ENCODE measurements at regions not wholly inside any gene's neighbourhood (a gene's known extent, or its start where the extent isn't known, plus 50 kb on each side); places are given as distances from the start of the nearest gene placed in this dataset.
"Not testable (repeated sequence)": the region's sequence is repeated elsewhere in the genome, so short reads cannot be mapped to it uniquely, and the experiment has no call there.

DNA sequence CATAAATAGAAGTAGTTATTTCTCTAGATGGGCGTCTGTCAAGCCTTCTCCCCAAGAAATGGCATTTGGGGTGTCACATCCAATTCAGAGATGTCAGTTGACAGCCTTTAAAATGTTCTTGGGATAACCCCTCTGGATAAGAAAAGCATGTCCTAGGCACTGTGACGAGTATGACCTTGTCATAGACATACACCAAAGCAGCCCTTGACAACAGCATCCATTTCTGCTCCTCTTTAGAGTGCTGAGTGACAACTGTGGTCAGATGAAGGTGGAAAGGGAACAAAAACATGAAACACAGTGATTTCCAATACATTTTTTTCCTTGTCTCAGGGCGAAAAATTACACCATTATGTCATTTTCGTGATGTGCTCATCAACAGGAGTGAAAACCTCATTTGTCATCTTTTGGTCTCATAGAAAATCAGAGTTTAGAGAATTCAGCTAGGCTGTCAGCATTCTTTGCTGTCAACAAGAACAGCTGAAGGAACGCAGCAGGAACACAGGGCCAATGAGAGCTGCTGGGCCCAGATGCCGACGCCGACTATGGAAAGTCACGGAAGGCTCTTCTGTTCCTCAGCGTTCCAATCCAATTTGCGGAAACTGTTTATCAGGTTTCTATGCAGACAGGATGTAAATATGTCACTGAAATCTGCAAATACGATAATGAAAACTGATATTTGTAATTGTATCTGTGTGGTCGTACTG is 193.2 kb downstream of the ICOS start:
- in situ Hi-C loops (cut with MboI; ENCODE audit: low pct_unique_long_range_greater_than_20kb, low sequenced_read_pairs), result no loop called here

GRCh38 chr2:204131621-204132020 is 195.1 kb downstream of the ICOS start:
- in situ Hi-C loops (cut with MboI; ENCODE audit: low pct_unique_long_range_greater_than_20kb, low sequenced_read_pairs), result no loop called here
- no peak for DNase-seq

More for the DNA sequence above, 193.2 kb downstream of the ICOS start:
- DNase-seq, result no peak

DNA sequence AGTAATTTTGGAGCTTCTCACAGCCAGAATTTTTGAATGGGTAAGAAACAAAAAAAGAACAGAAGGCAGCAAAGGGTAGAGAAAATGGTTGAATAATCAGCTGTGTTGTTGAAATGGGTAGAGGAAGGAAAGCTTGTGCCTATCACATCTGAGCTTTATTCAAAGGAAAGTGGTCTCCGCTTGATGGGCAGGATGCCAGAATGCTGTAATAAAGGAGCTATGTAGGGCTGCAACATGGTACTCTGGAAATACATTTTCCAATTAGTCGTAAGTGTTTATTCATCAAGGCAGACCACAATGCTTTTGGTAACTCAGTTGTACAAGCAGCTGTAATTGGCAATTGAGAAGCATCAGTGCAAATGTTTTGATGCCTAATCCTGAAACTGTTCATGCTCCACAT is 196.9 kb downstream of the ICOS start:
- DNase-seq, result no peak
- in situ Hi-C loops (cut with MboI; ENCODE audit: low pct_unique_long_range_greater_than_20kb, low sequenced_read_pairs), result no loop called here

GRCh38 chr2:204134421-204134820 is 197.9 kb downstream of the ICOS start:
- no peak for DNase-seq
- in situ Hi-C loops (cut with MboI; ENCODE audit: low pct_unique_long_range_greater_than_20kb, low sequenced_read_pairs), result no loop called here

DNA sequence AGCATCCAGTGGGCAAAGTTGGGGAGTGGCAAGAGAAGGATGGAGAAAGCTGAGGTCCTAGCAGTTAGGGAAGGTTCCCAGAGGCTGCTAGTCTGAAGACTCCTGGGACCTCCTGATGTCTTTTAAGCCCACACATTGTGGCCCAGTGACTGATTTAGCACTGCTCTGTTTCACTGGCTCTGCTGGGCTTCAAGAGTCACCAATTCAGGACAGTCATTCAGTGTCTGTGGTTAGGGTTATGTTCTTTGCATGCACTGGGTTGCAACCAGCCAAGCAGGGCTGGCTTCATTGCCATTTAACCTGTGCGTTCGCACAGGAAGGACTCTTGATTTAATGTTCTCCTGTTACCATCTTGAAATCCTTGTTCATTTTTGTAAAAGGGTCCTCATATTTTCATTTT is 199.2 kb downstream of the ICOS start:
- no peak for DNase-seq
- in situ Hi-C loops (cut with MboI; ENCODE audit: low pct_unique_long_range_greater_than_20kb, low sequenced_read_pairs), result no loop called here

DNA sequence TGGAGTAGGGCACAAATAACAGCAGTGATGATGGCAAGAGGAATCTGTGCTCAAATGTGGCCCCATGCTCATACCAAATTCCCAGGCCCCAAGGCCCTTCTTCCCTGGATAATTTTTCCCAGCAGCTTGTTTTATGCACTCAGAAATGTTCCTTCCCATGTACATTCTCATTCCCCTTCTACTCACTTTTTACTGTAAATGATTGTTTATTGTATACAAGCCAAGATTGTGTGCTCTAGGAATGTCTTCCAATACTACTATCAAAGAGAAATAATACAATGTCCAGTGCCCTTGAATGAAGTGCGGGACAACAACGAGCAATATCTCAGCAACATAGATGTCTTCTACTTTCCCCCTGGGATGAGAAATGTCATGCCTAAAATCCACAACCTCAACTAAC is 201.6 kb downstream of the ICOS start:
- in situ Hi-C loops (cut with MboI; ENCODE audit: low pct_unique_long_range_greater_than_20kb, low sequenced_read_pairs), result no loop called here
- no peak for DNase-seq

DNA sequence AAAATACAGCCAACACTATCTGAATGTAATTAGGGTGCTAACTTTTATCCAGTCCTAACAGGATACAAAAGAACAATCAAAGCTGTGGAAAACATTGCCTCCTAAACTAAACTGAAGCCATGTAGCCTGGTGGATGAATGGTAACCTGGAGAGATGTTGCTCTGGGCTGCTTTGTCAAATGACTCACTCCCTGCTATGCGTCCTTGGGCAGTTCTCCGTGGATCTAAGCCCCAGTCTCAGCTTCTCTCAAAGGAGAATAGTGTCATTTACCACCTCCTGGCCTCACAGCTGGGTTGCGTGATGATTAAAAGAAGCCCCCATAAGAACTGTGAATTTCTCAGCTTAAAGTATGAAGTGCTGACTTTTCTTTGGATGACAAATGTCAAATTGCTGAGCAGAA is 203.7 kb downstream of the ICOS start:
- DNase-seq, result no peak
- in situ Hi-C loops (cut with MboI; ENCODE audit: low pct_unique_long_range_greater_than_20kb, low sequenced_read_pairs), result no loop called here

DNA sequence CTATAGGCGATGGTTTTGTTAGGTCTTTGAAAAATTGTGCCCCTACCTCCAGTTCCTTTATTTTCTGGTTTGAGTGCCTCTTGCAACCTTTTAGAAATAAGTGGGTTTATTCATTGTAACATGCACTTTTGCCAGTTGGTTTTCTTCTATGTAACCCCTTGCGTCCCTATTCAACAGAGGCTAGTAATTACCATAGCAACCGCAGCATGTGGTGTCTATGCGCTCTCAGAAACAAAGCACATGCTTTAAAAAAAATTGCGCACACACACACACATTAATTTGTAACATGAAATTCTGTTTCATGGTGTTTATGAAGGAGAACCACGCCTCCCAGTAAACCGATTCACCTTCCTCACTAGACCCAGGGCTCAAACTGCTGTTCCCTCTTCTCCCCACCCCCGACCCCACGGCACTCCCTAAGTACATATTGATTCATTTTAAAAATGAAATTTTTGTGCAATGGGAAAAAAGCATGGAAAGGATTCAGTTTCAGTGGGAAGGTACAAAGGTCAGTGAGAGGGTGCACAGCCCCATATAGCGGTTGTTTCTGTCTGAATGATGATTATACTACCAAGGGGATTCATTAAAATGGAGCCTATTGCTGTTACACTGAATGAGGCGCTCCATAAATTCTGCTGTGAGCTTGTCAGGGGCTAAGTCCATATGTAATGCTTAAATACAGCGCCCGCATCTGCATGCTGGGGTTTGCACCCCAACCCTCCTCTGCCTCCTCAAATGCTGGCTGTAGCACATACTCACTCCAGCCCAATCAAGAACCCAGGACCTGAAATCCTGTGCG is 206.9 kb downstream of the ICOS start:
- in situ Hi-C loops (cut with MboI; ENCODE audit: low pct_unique_long_range_greater_than_20kb, low sequenced_read_pairs), result no loop called here
- DNase-seq, result no peak

DNA sequence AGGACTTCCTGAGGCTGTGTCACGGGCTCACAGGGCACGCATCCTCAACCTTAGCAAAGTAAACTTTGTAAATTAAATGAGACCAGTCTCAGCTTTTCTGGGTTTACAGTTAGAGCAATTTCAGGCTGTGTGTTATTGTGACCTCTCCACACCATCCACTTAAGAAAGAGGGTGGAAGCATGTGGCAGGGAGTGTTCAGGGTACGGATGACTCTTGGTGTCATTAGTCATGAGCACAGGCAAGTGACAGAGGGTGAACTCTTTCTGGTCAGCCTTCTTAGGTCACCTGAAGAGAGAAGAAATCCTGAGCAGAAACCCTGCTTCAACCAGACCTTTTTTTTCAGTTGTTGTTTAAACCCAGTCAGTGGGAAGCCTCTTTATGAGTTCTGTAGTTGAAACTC is 207.9 kb downstream of the ICOS start:
- DNase-seq, result no peak
- in situ Hi-C loops (cut with MboI; ENCODE audit: low pct_unique_long_range_greater_than_20kb, low sequenced_read_pairs), result no loop called here

- peak; percentile 75 for DNase-seq
- in situ Hi-C loops (cut with MboI; ENCODE audit: low pct_unique_long_range_greater_than_20kb, low sequenced_read_pairs), result no loop called here
Measured at GRCh38 chr2:204145263-204145751, 208.7 kb downstream of the ICOS start.

- DNase-seq, result no peak
- in situ Hi-C loops (cut with MboI; ENCODE audit: low pct_unique_long_range_greater_than_20kb, low sequenced_read_pairs), result no loop called here
Measured at GRCh38 chr2:204145791-204146190, 209.2 kb downstream of the ICOS start.

- DNase-seq; in situ Hi-C loops (cut with MboI; ENCODE audit: low pct_unique_long_range_greater_than_20kb, low sequenced_read_pairs): not testable (repeated sequence)
Measured at GRCh38 chr2:204147040-204147439, 210.5 kb downstream of the ICOS start.

DNA sequence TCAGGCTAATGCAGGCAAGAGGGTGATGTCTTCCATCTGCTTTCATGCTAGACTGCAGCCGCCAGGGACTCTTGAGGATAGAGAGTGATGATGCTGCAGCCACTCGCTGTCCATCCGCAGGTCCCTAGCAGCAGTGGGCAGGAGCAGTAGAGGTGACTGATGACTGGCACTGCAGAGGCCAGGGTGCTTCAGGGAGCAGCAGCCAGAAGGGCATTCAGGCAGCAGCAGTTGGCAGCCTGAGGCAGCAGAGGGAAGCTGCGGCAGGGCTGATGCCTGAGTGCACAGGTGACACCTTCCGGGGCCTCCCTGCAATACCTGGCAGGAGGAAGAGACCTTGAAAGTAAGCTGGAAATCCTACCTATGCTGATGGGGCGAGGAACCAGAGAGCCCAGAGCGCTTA is 214.2 kb downstream of the ICOS start:
- no peak for DNase-seq
- in situ Hi-C loops (cut with MboI; ENCODE audit: low pct_unique_long_range_greater_than_20kb, low sequenced_read_pairs), result no loop called here

- DNase-seq, result no peak
- in situ Hi-C loops (cut with MboI; ENCODE audit: low pct_unique_long_range_greater_than_20kb, low sequenced_read_pairs), result no loop called here
Measured at GRCh38 chr2:204152616-204153015, 216.1 kb downstream of the ICOS start.

- in situ Hi-C loops (cut with MboI; ENCODE audit: low pct_unique_long_range_greater_than_20kb, low sequenced_read_pairs), result no loop called here
Measured at GRCh38 chr2:204154863-204155262, 218.3 kb downstream of the ICOS start.

DNA sequence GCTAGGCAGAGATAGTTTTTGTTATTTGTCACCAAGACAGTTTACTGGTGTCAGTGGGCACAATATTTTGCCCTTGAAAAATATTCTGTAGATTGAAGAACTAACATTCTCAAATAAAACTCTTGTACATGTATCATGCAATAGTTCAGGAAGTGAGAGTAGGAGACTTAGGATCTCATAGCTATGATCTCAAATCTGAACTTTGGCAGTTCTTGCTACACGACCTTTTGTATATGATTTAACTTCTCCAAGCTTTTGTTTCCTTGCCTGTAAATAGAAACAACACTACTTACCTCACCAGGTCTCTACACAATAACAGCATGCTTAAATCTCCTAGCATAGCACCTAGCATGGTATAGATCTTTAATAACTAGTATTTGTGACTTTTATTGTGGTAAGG is 219.9 kb downstream of the ICOS start:
- no peak for DNase-seq

More at GRCh38 chr2:204154863-204155262, 218.3 kb downstream of the ICOS start:
- DNase-seq, result no peak

DNA sequence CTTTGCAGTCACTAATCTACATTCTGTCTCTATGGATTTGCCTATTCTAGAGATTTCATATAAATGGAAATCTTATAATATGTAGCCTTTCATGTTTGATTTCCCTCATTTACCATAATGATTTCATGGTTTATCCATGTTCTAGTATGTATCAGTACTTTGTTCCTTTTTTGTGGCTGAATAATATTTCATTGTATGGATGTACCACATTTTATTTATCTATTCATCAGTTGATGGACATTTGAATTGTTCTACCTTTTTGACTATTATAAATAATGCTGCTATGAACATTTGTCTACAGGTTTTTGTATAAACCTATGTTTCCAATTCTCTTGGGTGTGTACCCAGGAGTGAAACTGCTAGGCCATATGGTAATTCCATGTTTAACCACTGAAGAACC is 221.1 kb downstream of the ICOS start:
- no peak for DNase-seq
- in situ Hi-C loops (cut with MboI; ENCODE audit: low pct_unique_long_range_greater_than_20kb, low sequenced_read_pairs), result no loop called here

More for the DNA sequence above, 219.9 kb downstream of the ICOS start:
- in situ Hi-C loops (cut with MboI; ENCODE audit: low pct_unique_long_range_greater_than_20kb, low sequenced_read_pairs), result no loop called here

- in situ Hi-C loops (cut with MboI; ENCODE audit: low pct_unique_long_range_greater_than_20kb, low sequenced_read_pairs), result no loop called here
- no peak for DNase-seq
Measured at GRCh38 chr2:204159526-204159925, 223.0 kb downstream of the ICOS start.

DNA sequence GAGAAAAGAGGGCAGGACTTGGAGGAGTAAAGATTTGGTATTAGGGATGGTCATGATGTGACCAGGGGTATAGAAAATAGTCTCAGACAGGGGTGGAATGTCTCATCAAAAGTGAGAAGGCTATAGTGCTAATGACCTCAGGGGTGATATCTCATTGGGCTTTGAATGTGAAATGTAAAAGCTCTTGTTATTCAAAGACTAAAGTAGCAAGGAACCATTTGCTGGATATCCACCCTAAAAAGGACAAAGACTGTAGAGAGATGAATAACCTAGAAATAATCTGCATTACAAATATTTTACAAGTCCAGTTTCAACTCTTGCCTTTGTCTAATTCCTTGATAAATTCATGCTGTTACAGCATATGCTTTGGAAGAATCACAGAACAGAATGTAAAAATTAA is 224.4 kb downstream of the ICOS start:
- DNase-seq, result no peak
- in situ Hi-C loops (cut with MboI; ENCODE audit: low pct_unique_long_range_greater_than_20kb, low sequenced_read_pairs), result no loop called here

GRCh38 chr2:204161886-204162285 is 225.3 kb downstream of the ICOS start:
- no peak for DNase-seq
- in situ Hi-C loops (cut with MboI; ENCODE audit: low pct_unique_long_range_greater_than_20kb, low sequenced_read_pairs), result no loop called here

Data from KBM-7 (cell line).